Prostate gland (tissue), 2 donors: ENCODE measurements at regions not wholly inside any gene's neighbourhood (a gene's known extent, or its start where the extent isn't known, plus 50 kb on each side); places are given as distances from the start of the nearest gene placed in this dataset.

Experiments used
- POLR2A ChIP-seq: fragments of 450-650 bp; IDR thresholded peaks from one replicate; pipeline ENCODE4 v1.6.1; 2016; ENCODE audit warnings: antibody characterized with exemption, mild to moderate bottlenecking
- POLR2AphosphoS5 ChIP-seq: sonication (generic); formaldehyde crosslinking; IDR thresholded peaks from one replicate; pipeline ENCODE4 v1.6.1; 2017; ENCODE audit warnings: antibody characterized with exemption
- TF ChIP-seq, protein P1 (sequence below), 4 experiments: fragments of 200-600 bp in 2 of 4; fragments of 450-650 bp in 2 of 4; sonication (generic) in 2 of 4; IDR thresholded peaks; 1 replicate in 3 of 4; 2 replicates in 1 of 4; pipeline ENCODE4 v1.5.1; 2016 to 2019; ENCODE audit warnings: antibody characterized with exemption in 4 of 4, mild to moderate bottlenecking in 2 of 4, moderate library complexity in 2 of 4

DNA sequence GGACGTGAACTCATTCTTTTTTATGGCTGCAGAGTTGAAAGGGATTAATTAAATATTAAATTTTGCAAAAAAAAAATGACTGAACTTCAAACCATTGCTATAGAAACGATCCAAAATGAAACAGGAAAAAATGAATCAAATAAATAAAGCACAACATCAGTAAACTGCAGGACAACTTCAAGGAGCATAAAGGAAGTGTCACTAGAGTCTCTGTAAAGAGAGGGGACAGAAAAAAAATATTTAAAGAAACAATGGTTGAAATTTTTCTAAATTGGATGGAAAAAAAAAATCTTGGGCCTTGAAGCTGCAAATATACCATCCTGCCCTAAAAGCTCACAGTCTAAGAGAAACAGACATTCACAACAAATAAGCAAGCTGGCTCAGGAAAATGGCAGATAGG is 339.3 kb upstream of the INTU start:
- TF ChIP-seq, protein P1, sequence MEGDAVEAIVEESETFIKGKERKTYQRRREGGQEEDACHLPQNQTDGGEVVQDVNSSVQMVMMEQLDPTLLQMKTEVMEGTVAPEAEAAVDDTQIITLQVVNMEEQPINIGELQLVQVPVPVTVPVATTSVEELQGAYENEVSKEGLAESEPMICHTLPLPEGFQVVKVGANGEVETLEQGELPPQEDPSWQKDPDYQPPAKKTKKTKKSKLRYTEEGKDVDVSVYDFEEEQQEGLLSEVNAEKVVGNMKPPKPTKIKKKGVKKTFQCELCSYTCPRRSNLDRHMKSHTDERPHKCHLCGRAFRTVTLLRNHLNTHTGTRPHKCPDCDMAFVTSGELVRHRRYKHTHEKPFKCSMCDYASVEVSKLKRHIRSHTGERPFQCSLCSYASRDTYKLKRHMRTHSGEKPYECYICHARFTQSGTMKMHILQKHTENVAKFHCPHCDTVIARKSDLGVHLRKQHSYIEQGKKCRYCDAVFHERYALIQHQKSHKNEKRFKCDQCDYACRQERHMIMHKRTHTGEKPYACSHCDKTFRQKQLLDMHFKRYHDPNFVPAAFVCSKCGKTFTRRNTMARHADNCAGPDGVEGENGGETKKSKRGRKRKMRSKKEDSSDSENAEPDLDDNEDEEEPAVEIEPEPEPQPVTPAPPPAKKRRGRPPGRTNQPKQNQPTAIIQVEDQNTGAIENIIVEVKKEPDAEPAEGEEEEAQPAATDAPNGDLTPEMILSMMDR (IDR thresholded peaks at IDR 0.05) = no peak
- TF ChIP-seq POLR2AphosphoS5 (no peak), POLR2A (no peak)
